K562 (cell line): ENCODE measurements at regions not wholly inside any gene's neighbourhood (a gene's known extent, or its start where the extent isn't known, plus 50 kb on each side); places are given as distances from the start of the nearest gene placed in this dataset.

Experiments used
- ARID3A ChIP-seq: IDR thresholded peaks from 2 replicates; pipeline ENCODE4 v1.6.1; 2012; ENCODE audit warnings: low read depth, low read length, improper control_type of control experiment, borderline replicate concordance
- CBX3 ChIP-seq, 2 experiments: IDR thresholded peaks; 1 replicate in 1 of 2; 2 replicates in 1 of 2; pipeline ENCODE4 v1.6.1; 2012; ENCODE audit warnings: inconsistent platforms in 2 of 2, low read length in 2 of 2, borderline replicate concordance in 1 of 2, control low read depth in 1 of 2
- CC2D1A ChIP-seq: fragments of 450-650 bp; IDR thresholded peaks from 2 replicates; pipeline ENCODE4 v1.6.1; 2017; ENCODE audit warnings: mild to moderate bottlenecking
- FOXK1 ChIP-seq: sonication (generic); formaldehyde crosslinking; IDR thresholded peaks from 2 replicates; pipeline ENCODE4 v1.8.0; 2022; ENCODE audit warnings: missing genetic modification reagents, mild to moderate bottlenecking, borderline replicate concordance
- GTF2E2 ChIP-seq: fragments of 200-800 bp; sonication (Bioruptor generic); IDR thresholded peaks from 2 replicates; pipeline ENCODE4 v1.6.1; 2016; ENCODE audit warnings: missing genetic modification characterization, missing compliant biosample characterization
- HDAC2 ChIP-seq: fragments of 450-650 bp; IDR thresholded peaks from 2 replicates; pipeline ENCODE4 v1.6.1; 2016; ENCODE audit warnings: mild to moderate bottlenecking
- HES1 ChIP-seq: fragments of 450-650 bp; IDR thresholded peaks from 2 replicates; pipeline ENCODE4 v1.6.1; 2016; ENCODE audit warnings: low read depth, mild to moderate bottlenecking, moderate library complexity
- ILK ChIP-seq: fragments of 450-650 bp; IDR thresholded peaks from 2 replicates; pipeline ENCODE4 v1.6.1; 2016; ENCODE audit warnings: missing genetic modification characterization, low read depth, mild to moderate bottlenecking, missing compliant biosample characterization, moderate library complexity, borderline replicate concordance
- JUNB ChIP-seq: fragments of 450-650 bp; formaldehyde crosslinking; conservative IDR thresholded peaks from 2 replicates; pipeline ENCODE4 v1.4.0; 2020; ENCODE audit warnings: mild to moderate bottlenecking
- JUND ChIP-seq, 2 experiments: IDR thresholded peaks; 2 replicates in 1 of 2; 3 replicates in 1 of 2; pipeline ENCODE4 v1.6.1; 2011; ENCODE audit warnings: borderline replicate concordance in 2 of 2, low read depth in 2 of 2, low read length in 2 of 2, improper control_type of control experiment in 1 of 2, missing biosample characterization in 1 of 2, missing genetic modification characterization in 1 of 2, missing genetic modification reagents in 1 of 2
- PTRF ChIP-seq: fragments of 450-650 bp; IDR thresholded peaks from 2 replicates; pipeline ENCODE4 v1.6.1; 2016; ENCODE audit warnings: mild to moderate bottlenecking, missing genetic modification characterization, missing compliant biosample characterization
- SIN3A ChIP-seq, 2 experiments: fragments of 150-350 bp in 1 of 2; IDR thresholded peaks; 2 replicates each; pipeline ENCODE4 v1.6.1; 2011 to 2016; ENCODE audit warnings: borderline replicate concordance in 2 of 2, low read depth in 2 of 2, low read length in 2 of 2, mild to moderate bottlenecking in 2 of 2, moderate library complexity in 2 of 2; ENCODE audit not compliant: control insufficient read depth in 1 of 2
- YBX1 ChIP-seq: fragments of 450-650 bp; IDR thresholded peaks from 2 replicates; pipeline ENCODE4 v1.7.1; 2016; ENCODE audit warnings: mild to moderate bottlenecking
- ZBTB1 ChIP-seq: sonication (generic); formaldehyde crosslinking; IDR thresholded peaks from 2 replicates; pipeline ENCODE4 v1.8.1; 2023; ENCODE audit warnings: missing genetic modification reagents, low read depth, mild to moderate bottlenecking, borderline replicate concordance
- ZKSCAN8 ChIP-seq: fragments of 200-800 bp; sonication (Bioruptor generic); IDR thresholded peaks from 2 replicates; pipeline ENCODE4 v1.6.1; 2016; ENCODE audit warnings: missing genetic modification characterization, missing compliant biosample characterization
- ZNF561 ChIP-seq: fragments of 450-650 bp; formaldehyde crosslinking; conservative IDR thresholded peaks from 2 replicates; pipeline ENCODE4 v1.4.0; 2020; ENCODE audit warnings: mild to moderate bottlenecking, moderate library complexity
- ZNF609 ChIP-seq: sonication (generic); formaldehyde crosslinking; IDR thresholded peaks from 2 replicates; pipeline ENCODE4 v1.8.1; 2023; ENCODE audit warnings: missing genetic modification reagents, mild to moderate bottlenecking, borderline replicate concordance

GRCh38 chr10:89086801-89087521 lies 96.4 kb downstream of the FAS start (continued):
- TF ChIP-seq HES1 (no peak), YBX1 (no peak), ILK (tag) (no peak), ARID3A (no peak), JUND (IDR thresholded peaks at IDR 0.05; ENCODE audit: borderline replicate concordance, low read depth, low read length) (peak; percentile 71), JUND (tag; IDR thresholded peaks at IDR 0.05; ENCODE audit: borderline replicate concordance, low read depth, low read length) (peak; percentile 38; the same call in 1 of the 3 replicates), ZBTB1 (no peak), ZNF609 (CRISPR knock-in tag) (no peak), FOXK1 (CRISPR knock-in tag) (no peak), GTF2E2 (tag) (no peak), ZNF561 (no peak), PTRF (tag) (no peak), JUNB (CRISPR knock-in tag) (no peak), ZKSCAN8 (CRISPR knock-in tag) (no peak; the same call in 1 of the 2 replicates), CC2D1A (no peak), HDAC2 (no peak), CBX3 (IDR thresholded peaks at IDR 0.05; ENCODE audit: borderline replicate concordance in 1 of 2, low read length in 2 of 2) (no peak), SIN3A (IDR thresholded peaks at IDR 0.05; ENCODE audit: borderline replicate concordance in 2 of 2, control insufficient read depth in 1 of 2, low read depth in 2 of 2, low read length in 2 of 2) (no peak)
